OCI-LY1 (cell line): ENCODE measurements at regions not wholly inside any gene's neighbourhood (a gene's known extent, or its start where the extent isn't known, plus 50 kb on each side); places are given as distances from the start of the nearest gene placed in this dataset.

ENCODE experiments used
- H2AFZ ChIP-seq: fragments of 200-600 bp; sonication (generic), shearing (Covaris generic); 2 replicates; pipeline ENCODE4 v1.6.0; 2014; ENCODE audit warnings: antibody characterized with exemption, mild to moderate bottlenecking, low read length
- H3F3A ChIP-seq: fragments of 200-600 bp; sonication (generic), shearing (Covaris generic); 2 replicates; pipeline ENCODE4 v1.6.0; 2014; ENCODE audit warnings: mild to moderate bottlenecking, antibody characterized with exemption, low read length, moderate library complexity; ENCODE audit not compliant: insufficient read depth
- H3K27ac ChIP-seq: fragments of 200-600 bp; sonication (generic); 2 replicates; pipeline ENCODE4 v1.5.1; 2014; ENCODE audit warnings: low read length, mixed run types, mild to moderate bottlenecking, low read depth; ENCODE audit not compliant: poor library complexity, severe bottlenecking
- H3K27me3 ChIP-seq: fragments of 200-600 bp; sonication (generic); 2 replicates; pipeline ENCODE4 v1.6.0; 2014; ENCODE audit warnings: antibody characterized with exemption, mild to moderate bottlenecking, low read length, moderate library complexity; ENCODE audit not compliant: insufficient read depth
- H3K36me3 ChIP-seq: fragments of 200-600 bp; sonication (generic); 2 replicates; pipeline ENCODE4 v1.6.1; 2014; ENCODE audit warnings: mild to moderate bottlenecking, antibody characterized with exemption, low read length, moderate library complexity, mixed read lengths; ENCODE audit not compliant: insufficient read depth
- H3K4me1 ChIP-seq: fragments of 200-600 bp; sonication (generic); 2 replicates; pipeline ENCODE4 v1.5.1; 2014; ENCODE audit warnings: mild to moderate bottlenecking, low read length, moderate library complexity; ENCODE audit not compliant: insufficient read depth, severe bottlenecking
- H3K4me2 ChIP-seq: fragments of 200-600 bp; sonication (generic), shearing (Covaris generic); 2 replicates; pipeline ENCODE4 v1.6.1; 2014; ENCODE audit warnings: low read length
- H3K4me3 ChIP-seq: fragments of 200-600 bp; sonication (generic); 2 replicates; pipeline ENCODE4 v1.5.1; 2014; ENCODE audit warnings: low read length, low read depth, mild to moderate bottlenecking, mixed read lengths; ENCODE audit not compliant: poor library complexity, severe bottlenecking
- H3K79me2 ChIP-seq: fragments of 200-600 bp; shearing (Covaris generic); 2 replicates; pipeline ENCODE4 v1.6.1; 2016; ENCODE audit warnings: mixed run types, low read length, mixed read lengths; ENCODE audit not compliant: insufficient read depth
- H3K9ac ChIP-seq: fragments of 200-600 bp; sonication (generic), shearing (Covaris generic); 2 replicates; pipeline ENCODE4 v1.6.1; 2014; ENCODE audit warnings: mild to moderate bottlenecking, low read length, mixed read lengths
- H3K9me2 ChIP-seq: fragments of 200-600 bp; sonication (generic), shearing (Covaris generic); 2 replicates; pipeline ENCODE4 v1.6.1; 2014; ENCODE audit warnings: low read depth, mild to moderate bottlenecking, low read length, mixed read lengths
- H3K9me3 ChIP-seq: fragments of 200-600 bp; shearing (Covaris generic); 2 replicates; pipeline ENCODE4 v1.6.1; 2014; ENCODE audit warnings: low read length, mixed read lengths
- H4K20me1 ChIP-seq: fragments of 200-600 bp; sonication (generic), shearing (Covaris generic); 2 replicates; pipeline ENCODE4 v1.6.0; 2016; ENCODE audit warnings: mild to moderate bottlenecking, low read length; ENCODE audit not compliant: insufficient read depth
- CTCF ChIP-seq: fragments of 200-600 bp; sonication (generic), shearing (Covaris generic); IDR thresholded peaks from 2 replicates; pipeline ENCODE4 v1.5.1; 2017; ENCODE audit warnings: mild to moderate bottlenecking, antibody characterized with exemption, low read length, moderate library complexity, mixed read lengths
- EZH2 ChIP-seq: fragments of 200-600 bp; sonication (generic), shearing (Covaris generic); IDR thresholded peaks from 2 replicates; pipeline ENCODE4 v1.8.0; 2017; ENCODE audit warnings: borderline replicate concordance, mixed run types, mild to moderate bottlenecking, antibody characterized with exemption, low read length, moderate library complexity, mixed read lengths

GRCh38 chr1:59143811-59144210, 153.1 kb upstream of the FGGY start:
- H2AFZ ChIP-seq, result no peak overlapping the region
- H3K4me1 ChIP-seq, result no peaks in the 10 kb centered on the region
- H3K27ac ChIP-seq, result no peak overlapping the region
- no peak overlapping the region for H3K4me2 ChIP-seq
- no peak for TF ChIP-seq CTCF
- no peak for TF ChIP-seq EZH2
- no peaks in the 10 kb centered on the region for H3K9me3 ChIP-seq
- no peaks in the 10 kb centered on the region for H3F3A ChIP-seq
- no peaks in the 10 kb centered on the region for H3K27me3 ChIP-seq
- no peaks in the 10 kb centered on the region for H3K36me3 ChIP-seq
- H3K4me3 ChIP-seq, result no peak overlapping the region
- H3K9ac ChIP-seq, result no peak overlapping the region
- no peaks in the 10 kb centered on the region for H3K79me2 ChIP-seq
- no peaks in the 10 kb centered on the region for H4K20me1 ChIP-seq
- H3K9me2 ChIP-seq, result no peaks in the 10 kb centered on the region

GRCh38 chr1:59144959-59145358, 151.9 kb upstream of the FGGY start:
- H3K79me2 ChIP-seq, result no peaks in the 10 kb centered on the region
- no peak overlapping the region for H3K9ac ChIP-seq
- no peak overlapping the region for H2AFZ ChIP-seq
- H3K4me1 ChIP-seq, result no peaks in the 10 kb centered on the region
- H3K4me3 ChIP-seq, result no peak overlapping the region
- no peaks in the 10 kb centered on the region for H3F3A ChIP-seq
- no peak overlapping the region for H3K4me2 ChIP-seq
- no peaks in the 10 kb centered on the region for H3K9me3 ChIP-seq
- no peak overlapping the region for H3K27ac ChIP-seq
- H3K27me3 ChIP-seq, result no peaks in the 10 kb centered on the region
- no peak for TF ChIP-seq EZH2
- TF ChIP-seq CTCF, result no peak
- no peaks in the 10 kb centered on the region for H3K36me3 ChIP-seq
- no peaks in the 10 kb centered on the region for H4K20me1 ChIP-seq
- no peaks in the 10 kb centered on the region for H3K9me2 ChIP-seq

GRCh38 chr1:59146056-59146455, 150.8 kb upstream of the FGGY start:
- H3K27me3 ChIP-seq, result no peaks in the 10 kb centered on the region
- H3K9me3 ChIP-seq, result no peaks in the 10 kb centered on the region
- H3K27ac ChIP-seq, result no peak overlapping the region
- no peaks in the 10 kb centered on the region for H3K79me2 ChIP-seq
- H4K20me1 ChIP-seq, result no peaks in the 10 kb centered on the region
- no peaks in the 10 kb centered on the region for H3K36me3 ChIP-seq
- no peak overlapping the region for H3K9ac ChIP-seq
- H2AFZ ChIP-seq, result no peak overlapping the region
- no peaks in the 10 kb centered on the region for H3F3A ChIP-seq
- no peak for TF ChIP-seq CTCF
- no peak overlapping the region for H3K4me2 ChIP-seq
- no peak overlapping the region for H3K4me3 ChIP-seq
- no peaks in the 10 kb centered on the region for H3K4me1 ChIP-seq
- no peaks in the 10 kb centered on the region for H3K9me2 ChIP-seq
